ENCODE measurements at regions not wholly inside any gene's neighbourhood (a gene's known extent, or its start where the extent isn't known, plus 50 kb on each side); places are given as distances from the start of the nearest gene placed in this dataset.

GRCh38 chr10:10845185-10845584 lies 172.5 kb upstream of the CELF2 start:
- TF ChIP-seq CTCF (IDR thresholded peaks at IDR 0.05; ENCODE audit: poor library complexity), result no peak
- no peak for TF ChIP-seq EZH2phosphoT487 (IDR thresholded peaks at IDR 0.05; ENCODE audit: low read depth, severe bottlenecking, unreplicated experiment)
- no peak for TF ChIP-seq EZH2 (IDR thresholded peaks at IDR 0.05; ENCODE audit: borderline replicate concordance)
